Neuronal stem cell (in vitro differentiated cells): ENCODE measurements at regions not wholly inside any gene's neighbourhood (a gene's known extent, or its start where the extent isn't known, plus 50 kb on each side); places are given as distances from the start of the nearest gene placed in this dataset.

Experiments used
- DNase-seq: peaks from one replicate; pipeline ENCODE4 v3.0.0-alpha.2; 2013; ENCODE audit warnings: low spot score
- H2AFZ ChIP-seq: one replicate; pipeline ENCODE4 v1.6.1; 2013; ENCODE audit warnings: mild to moderate bottlenecking, low read length, inconsistent platforms
- H2AK5ac ChIP-seq: 2 replicates; pipeline ENCODE4 v1.6.1; 2013; ENCODE audit warnings: low read depth, mild to moderate bottlenecking, inconsistent platforms, low read length, moderate library complexity, mixed read lengths
- H2BK120ac ChIP-seq: 2 replicates; pipeline ENCODE4 v1.6.1; 2013; ENCODE audit warnings: low read depth, mild to moderate bottlenecking, inconsistent platforms, low read length, moderate library complexity, mixed read lengths
- H2BK12ac ChIP-seq: one replicate; pipeline ENCODE4 v1.6.1; 2013; ENCODE audit warnings: low read length, inconsistent platforms
- H2BK15ac ChIP-seq: 2 replicates; pipeline ENCODE4 v1.6.1; 2013; ENCODE audit warnings: mild to moderate bottlenecking, low read length, inconsistent platforms, mixed read lengths
- H2BK5ac ChIP-seq: one replicate; pipeline ENCODE4 v1.6.1; 2013; ENCODE audit warnings: inconsistent platforms, mild to moderate bottlenecking, low read length, moderate library complexity
- H3K14ac ChIP-seq: one replicate; pipeline ENCODE4 v1.6.1; 2013; ENCODE audit warnings: low read length, inconsistent platforms
- H3K18ac ChIP-seq: 2 replicates; pipeline ENCODE4 v1.6.1; 2013; ENCODE audit warnings: low read length, inconsistent platforms
- H3K23ac ChIP-seq: 2 replicates; pipeline ENCODE4 v1.6.1; 2013; ENCODE audit warnings: low read depth, mild to moderate bottlenecking, mixed read lengths, low read length, inconsistent platforms; ENCODE audit not compliant: poor library complexity
- H3K27ac ChIP-seq: replicated peaks from 3 replicates; pipeline ENCODE4 v1.5.1; 2013; ENCODE audit warnings: low read length, inconsistent platforms
- H3K27me3 ChIP-seq, 3 experiments: 2 replicates each; pipeline ENCODE4 v1.6.1; 2013; ENCODE audit warnings: low read length in 3 of 3, mild to moderate bottlenecking in 2 of 3, inconsistent platforms in 1 of 3, low read depth in 1 of 3, mixed read lengths in 1 of 3, moderate library complexity in 1 of 3; ENCODE audit not compliant: control insufficient read depth in 3 of 3, insufficient read depth in 3 of 3
- H3K36me3 ChIP-seq, 2 donors: replicated peaks in 1 of 2; 2 replicates each; pipeline ENCODE4 v1.6.1; 2013; ENCODE audit warnings: low read length in 2 of 2; ENCODE audit not compliant: control insufficient read depth in 2 of 2, insufficient read depth in 2 of 2
- H3K4ac ChIP-seq: 2 replicates; pipeline ENCODE4 v1.6.1; 2013; ENCODE audit warnings: inconsistent platforms, mild to moderate bottlenecking, low read length, moderate library complexity
- H3K4me1 ChIP-seq, 2 donors: 1 replicate in 1 of 2; 2 replicates in 1 of 2; pipeline ENCODE4 v1.6.1; 2013; ENCODE audit warnings: low read length in 2 of 2, low read depth in 1 of 2; ENCODE audit not compliant: control insufficient read depth in 2 of 2, insufficient read depth in 1 of 2
- H3K4me2 ChIP-seq: one replicate; pipeline ENCODE4 v1.6.1; 2013; ENCODE audit warnings: mild to moderate bottlenecking, low read length, inconsistent platforms; ENCODE audit not compliant: insufficient read depth, poor library complexity, severe bottlenecking
- H3K4me3 ChIP-seq, 2 donors: 2 replicates each; pipeline ENCODE4 v1.5.1; 2013; ENCODE audit warnings: low read length in 2 of 2, mild to moderate bottlenecking in 2 of 2, inconsistent platforms in 1 of 2, moderate library complexity in 1 of 2
- H3K79me1 ChIP-seq: one replicate; pipeline ENCODE4 v1.6.1; 2013; ENCODE audit warnings: low read depth, mild to moderate bottlenecking, inconsistent platforms, low read length, moderate library complexity
- H3K9ac ChIP-seq: one replicate; pipeline ENCODE4 v1.6.1; 2013; ENCODE audit warnings: mild to moderate bottlenecking, low read depth, low read length, inconsistent platforms; ENCODE audit not compliant: poor library complexity
- H3K9me3 ChIP-seq, 2 donors: replicated peaks in 1 of 2; 2 replicates each; pipeline versions ENCODE3 to v1.6.1; 2013; ENCODE audit warnings: low read length in 2 of 2, mild to moderate bottlenecking in 2 of 2, inconsistent platforms in 1 of 2, low read depth in 1 of 2, mixed read lengths in 1 of 2, moderate library complexity in 1 of 2; ENCODE audit not compliant: control insufficient read depth in 2 of 2, insufficient read depth in 1 of 2
- H4K8ac ChIP-seq: one replicate; pipeline ENCODE4 v1.6.1; 2013; ENCODE audit warnings: low read depth, mild to moderate bottlenecking, inconsistent platforms, low read length, moderate library complexity
- H4K91ac ChIP-seq: one replicate; pipeline ENCODE4 v1.6.1; 2013; ENCODE audit warnings: low read length, low read depth, mild to moderate bottlenecking, inconsistent platforms; ENCODE audit not compliant: poor library complexity
- WGBS, 2 donors: extraction: QIAGEN DNeasy Blood & Tissue Kit; methylation state at CpG; one replicate each; pipeline ENCODE4 v1.1.7; 2013; ENCODE audit warnings: missing lambda C conversion rate in 2 of 2, mixed read lengths in 1 of 2; ENCODE audit not compliant: insufficient read length in 2 of 2, insufficient replicate concordance in 1 of 2; ENCODE audit errors: extremely low coverage in 2 of 2; 5-methylcytosine and 5-hydroxymethylcytosine counted together

DNA sequence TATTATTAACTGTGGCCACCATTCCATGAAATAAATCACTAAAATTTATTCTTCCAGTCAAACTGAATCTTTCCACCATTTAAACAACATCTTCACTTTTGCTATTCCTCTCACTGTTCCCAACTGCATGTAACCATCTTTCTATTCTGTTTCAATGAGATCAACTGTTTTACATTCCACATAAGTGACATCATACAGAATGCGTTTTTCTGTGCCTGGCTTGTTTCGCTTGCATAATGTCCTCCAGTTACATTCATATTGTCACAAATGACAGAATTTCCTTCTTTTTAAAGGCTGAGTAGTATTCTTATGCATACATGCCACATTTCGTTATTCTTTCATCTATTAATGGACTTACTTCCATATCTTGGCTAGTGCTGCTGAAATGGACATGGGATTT lies 738.2 kb downstream of the SEMA5A start:
- H3K79me1 ChIP-seq, result no peaks in the 10 kb centered on the region
- no peak overlapping the region for H2BK12ac ChIP-seq
- H2AFZ ChIP-seq, result no peak overlapping the region
- H3K4me3 ChIP-seq, result no peak overlapping the region
- no peak overlapping the region for H3K14ac ChIP-seq
- no peaks in the 10 kb centered on the region for H3K4me1 ChIP-seq
- H2BK15ac ChIP-seq, result no peak overlapping the region
- no peak for DNase-seq
- no peak overlapping the region for H4K91ac ChIP-seq
- H3K18ac ChIP-seq, result no peak overlapping the region
- H3K9me3 ChIP-seq, result peaks cover 0 to 5% of the 10 kb centered on the region in 2 donors
- no peak overlapping the region for H4K8ac ChIP-seq
- H3K27me3 ChIP-seq, result no peaks in the 10 kb centered on the region
- no peak overlapping the region for H2BK120ac ChIP-seq
- H2BK5ac ChIP-seq, result no peak overlapping the region
- no CpG with 5 or more reads among the region's 3 CpGs for WGBS, 2 donors
- H3K4ac ChIP-seq, result no peak overlapping the region
- no peak overlapping the region for H3K27ac ChIP-seq
- no peak overlapping the region for H3K4me2 ChIP-seq
- no peak overlapping the region for H2AK5ac ChIP-seq
- no peaks in the 10 kb centered on the region for H3K36me3 ChIP-seq
- no peak overlapping the region for H3K23ac ChIP-seq
- H3K9ac ChIP-seq, result no peak overlapping the region

DNA sequence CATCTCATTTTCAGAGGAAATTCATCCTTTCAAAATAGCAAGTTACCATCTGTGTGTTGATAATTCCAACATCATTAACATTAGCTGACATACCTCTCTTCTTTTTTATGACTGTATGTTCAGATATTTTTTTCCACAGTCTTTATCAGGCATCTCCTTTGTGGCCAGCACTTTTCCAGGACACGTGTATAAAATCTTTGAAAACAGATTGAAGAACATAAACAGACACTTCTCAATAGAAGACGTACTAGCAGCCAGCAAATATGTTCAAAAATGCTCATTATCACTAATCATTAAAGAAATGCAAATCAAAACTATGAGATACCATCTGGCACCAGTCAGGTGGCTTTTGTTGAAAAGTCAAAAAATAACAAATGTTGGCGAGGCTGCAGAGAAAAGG lies 734.3 kb downstream of the SEMA5A start:
- Histone ChIP-seq H3K79me1 (no peaks in the 10 kb centered on the region), H3K36me3 (no peaks in the 10 kb centered on the region), H2BK120ac (no peak overlapping the region), H3K4ac (no peak overlapping the region), H4K8ac (no peak overlapping the region), H4K91ac (no peak overlapping the region), H3K18ac (no peak overlapping the region), H3K9me3 (no peaks in the 10 kb centered on the region), H2AK5ac (no peak overlapping the region), H3K23ac (no peak overlapping the region), H2BK5ac (no peak overlapping the region), H3K14ac (no peak overlapping the region), H3K27ac (no peak overlapping the region), H2BK15ac (no peak overlapping the region), H2AFZ (no peak overlapping the region), H3K4me3 (no peak overlapping the region), H3K27me3 (no peaks in the 10 kb centered on the region), H3K4me2 (no peak overlapping the region), H3K4me1 (no peaks in the 10 kb centered on the region), H2BK12ac (no peak overlapping the region), H3K9ac (no peak overlapping the region)
- DNase-seq, result no peak
- WGBS, 2 donors, result no CpG with 5 or more reads among the region's 3 CpGs

- H3K4ac ChIP-seq, result no peak overlapping the region
- no peak overlapping the region for H2AFZ ChIP-seq
- no peak overlapping the region for H3K27ac ChIP-seq
- no peak overlapping the region for H2BK120ac ChIP-seq
- no peak overlapping the region for H2BK5ac ChIP-seq
- H2BK15ac ChIP-seq, result no peak overlapping the region
- H3K4me3 ChIP-seq, result no peak overlapping the region
- H3K18ac ChIP-seq, result no peak overlapping the region
- H2BK12ac ChIP-seq, result no peak overlapping the region
- no CpG with 5 or more reads among the region's 3 CpGs for WGBS, 2 donors
- no peak overlapping the region for H4K8ac ChIP-seq
- DNase-seq, result no peak
- no peaks in the 10 kb centered on the region for H3K4me1 ChIP-seq
- H3K14ac ChIP-seq, result no peak overlapping the region
- H3K36me3 ChIP-seq, result no peaks in the 10 kb centered on the region
- no peaks in the 10 kb centered on the region for H3K27me3 ChIP-seq
- no peaks in the 10 kb centered on the region for H3K79me1 ChIP-seq
- no peak overlapping the region for H3K23ac ChIP-seq
- no peak overlapping the region for H3K9ac ChIP-seq
- H3K4me2 ChIP-seq, result no peak overlapping the region
- H3K9me3 ChIP-seq, result no peaks in the 10 kb centered on the region
- no peak overlapping the region for H4K91ac ChIP-seq
- no peak overlapping the region for H2AK5ac ChIP-seq
Measured at GRCh38 chr5:8813180-8813579, 732.7 kb downstream of the SEMA5A start.

GRCh38 chr5:8814105-8814504 lies 731.8 kb downstream of the SEMA5A start:
- H3K18ac ChIP-seq, result no peak overlapping the region
- no peak overlapping the region for H2AFZ ChIP-seq
- H3K27me3 ChIP-seq, result no peaks in the 10 kb centered on the region
- H2BK120ac ChIP-seq, result no peak overlapping the region
- no peak overlapping the region for H3K4me2 ChIP-seq
- H3K4me1 ChIP-seq, result no peaks in the 10 kb centered on the region
- H3K4me3 ChIP-seq, result no peak overlapping the region
- no peak overlapping the region for H3K27ac ChIP-seq
- DNase-seq, result no peak
- H3K36me3 ChIP-seq, result no peaks in the 10 kb centered on the region
- H3K14ac ChIP-seq, result no peak overlapping the region
- H4K91ac ChIP-seq, result no peak overlapping the region
- H3K79me1 ChIP-seq, result no peaks in the 10 kb centered on the region
- H4K8ac ChIP-seq, result no peak overlapping the region
- H3K9me3 ChIP-seq, result no peaks in the 10 kb centered on the region
- H2AK5ac ChIP-seq, result no peak overlapping the region
- H2BK12ac ChIP-seq, result no peak overlapping the region
- no peak overlapping the region for H3K4ac ChIP-seq
- H2BK5ac ChIP-seq, result no peak overlapping the region
- H3K9ac ChIP-seq, result no peak overlapping the region
- no peak overlapping the region for H2BK15ac ChIP-seq
- no peak overlapping the region for H3K23ac ChIP-seq
